DND-41 (cell line): ENCODE measurements at regions not wholly inside any gene's neighbourhood (a gene's known extent, or its start where the extent isn't known, plus 50 kb on each side); places are given as distances from the start of the nearest gene placed in this dataset.

ENCODE experiments used
- ATAC-seq: fragments of 200-7000 bp; cut with Tn5 transposase; 3 replicates; pipeline ENCODE4 v1.9.1; 2021; ENCODE audit warnings: low read depth; ENCODE audit not compliant: insufficient read depth
- DNase-seq: peaks from one replicate; pipeline ENCODE4 v3.0.0-alpha.2; 2020
- H2AFZ ChIP-seq: 2 replicates; pipeline ENCODE4 v1.6.0; 2012; ENCODE audit warnings: low read depth, low read length
- H3K27ac ChIP-seq: 2 replicates; pipeline ENCODE4 v1.5.1; 2012; ENCODE audit warnings: low read length, inconsistent platforms
- H3K27me3 ChIP-seq: fragments of 200-600 bp; sonication (generic); 2 replicates; pipeline ENCODE4 v1.6.0; 2012; ENCODE audit warnings: low read length, mild to moderate bottlenecking, inconsistent platforms; ENCODE audit not compliant: insufficient read depth, poor library complexity
- H3K36me3 ChIP-seq: 2 replicates; pipeline ENCODE4 v1.5.1; 2012; ENCODE audit warnings: low read length, inconsistent platforms; ENCODE audit not compliant: insufficient read depth
- H3K4me1 ChIP-seq: 2 replicates; pipeline ENCODE4 v1.5.1; 2012; ENCODE audit warnings: mild to moderate bottlenecking, low read length; ENCODE audit not compliant: insufficient read depth
- H3K4me2 ChIP-seq: 2 replicates; pipeline ENCODE4 v1.6.0; 2012; ENCODE audit warnings: mild to moderate bottlenecking, moderate library complexity, low read length, inconsistent platforms; ENCODE audit not compliant: insufficient read depth
- H3K4me3 ChIP-seq, 2 experiments: fragments of 200-600 bp in 1 of 2; shearing (Covaris generic) in 1 of 2; 2 replicates each; pipeline ENCODE4 v1.5.1; 2012 to 2016; ENCODE audit warnings: inconsistent platforms in 2 of 2, low read length in 2 of 2, mild to moderate bottlenecking in 2 of 2, low read depth in 1 of 2, moderate library complexity in 1 of 2
- H3K79me2 ChIP-seq: 2 replicates; pipeline ENCODE4 v1.6.0; 2012; ENCODE audit warnings: low read length, inconsistent platforms; ENCODE audit not compliant: insufficient read depth
- H3K9ac ChIP-seq: 2 replicates; pipeline ENCODE4 v1.6.0; 2012; ENCODE audit warnings: low read depth, mild to moderate bottlenecking, inconsistent platforms, low read length, moderate library complexity
- H3K9me3 ChIP-seq: 2 replicates; pipeline ENCODE4 v1.5.1; 2012; ENCODE audit warnings: low read length, moderate library complexity, mild to moderate bottlenecking, inconsistent platforms; ENCODE audit not compliant: insufficient read depth, severe bottlenecking
- H4K20me1 ChIP-seq: 2 replicates; pipeline ENCODE4 v1.6.0; 2012; ENCODE audit warnings: low read length; ENCODE audit not compliant: insufficient read depth
- EZH2 ChIP-seq: IDR thresholded peaks from 3 replicates; pipeline ENCODE4 v1.6.1; 2012; ENCODE audit warnings: borderline replicate concordance, low read depth, mild to moderate bottlenecking, moderate library complexity, low read length, inconsistent platforms; ENCODE audit not compliant: severe bottlenecking
- TF ChIP-seq, protein P1 (sequence below): IDR thresholded peaks from 2 replicates; pipeline ENCODE4 v1.5.1; 2012; ENCODE audit warnings: borderline replicate concordance, low read length, moderate library complexity, mild to moderate bottlenecking; ENCODE audit not compliant: poor library complexity, severe bottlenecking; ENCODE audit errors: extremely low read depth

- DNase-seq = no peak
- no peaks in the 10 kb centered on the region for H3K79me2 ChIP-seq
- no peak overlapping the region for H3K4me2 ChIP-seq
- H3K9me3 ChIP-seq = no peaks in the 10 kb centered on the region
- H4K20me1 ChIP-seq = no peaks in the 10 kb centered on the region
- H3K27ac ChIP-seq = no peak overlapping the region
- H3K27me3 ChIP-seq = no peaks in the 10 kb centered on the region
- H3K4me3 ChIP-seq = no peak overlapping the region
- no peaks in the 10 kb centered on the region for H3K4me1 ChIP-seq
- no peak overlapping the region for H3K9ac ChIP-seq
- H2AFZ ChIP-seq = no peak overlapping the region
- H3K36me3 ChIP-seq = no peaks in the 10 kb centered on the region
- no peak for ATAC-seq
- TF ChIP-seq EZH2 = no peak
- TF ChIP-seq, protein P1, sequence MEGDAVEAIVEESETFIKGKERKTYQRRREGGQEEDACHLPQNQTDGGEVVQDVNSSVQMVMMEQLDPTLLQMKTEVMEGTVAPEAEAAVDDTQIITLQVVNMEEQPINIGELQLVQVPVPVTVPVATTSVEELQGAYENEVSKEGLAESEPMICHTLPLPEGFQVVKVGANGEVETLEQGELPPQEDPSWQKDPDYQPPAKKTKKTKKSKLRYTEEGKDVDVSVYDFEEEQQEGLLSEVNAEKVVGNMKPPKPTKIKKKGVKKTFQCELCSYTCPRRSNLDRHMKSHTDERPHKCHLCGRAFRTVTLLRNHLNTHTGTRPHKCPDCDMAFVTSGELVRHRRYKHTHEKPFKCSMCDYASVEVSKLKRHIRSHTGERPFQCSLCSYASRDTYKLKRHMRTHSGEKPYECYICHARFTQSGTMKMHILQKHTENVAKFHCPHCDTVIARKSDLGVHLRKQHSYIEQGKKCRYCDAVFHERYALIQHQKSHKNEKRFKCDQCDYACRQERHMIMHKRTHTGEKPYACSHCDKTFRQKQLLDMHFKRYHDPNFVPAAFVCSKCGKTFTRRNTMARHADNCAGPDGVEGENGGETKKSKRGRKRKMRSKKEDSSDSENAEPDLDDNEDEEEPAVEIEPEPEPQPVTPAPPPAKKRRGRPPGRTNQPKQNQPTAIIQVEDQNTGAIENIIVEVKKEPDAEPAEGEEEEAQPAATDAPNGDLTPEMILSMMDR = no peak
Measured at GRCh38 chr4:18242919-18243693, 221.6 kb upstream of the LCORL start.

- no peak overlapping the region for H3K27ac ChIP-seq
- no peaks in the 10 kb centered on the region for H3K4me1 ChIP-seq
- H3K79me2 ChIP-seq = no peaks in the 10 kb centered on the region
- no peaks in the 10 kb centered on the region for H3K27me3 ChIP-seq
- H3K36me3 ChIP-seq = no peaks in the 10 kb centered on the region
- DNase-seq (no peak), ATAC-seq (no peak)
- H3K4me3 ChIP-seq = no peak overlapping the region
- H4K20me1 ChIP-seq = no peaks in the 10 kb centered on the region
- TF ChIP-seq EZH2 = no peak
- TF ChIP-seq, protein P1 = no peak
- no peak overlapping the region for H2AFZ ChIP-seq
- no peaks in the 10 kb centered on the region for H3K9me3 ChIP-seq
- no peak overlapping the region for H3K4me2 ChIP-seq
- no peak overlapping the region for H3K9ac ChIP-seq
Measured at GRCh38 chr4:18241727-18242126, 220.2 kb upstream of the LCORL start.

GRCh38 chr4:18234108-18234507 is 212.6 kb upstream of the LCORL start:
- Histone ChIP-seq H3K27ac (no peak overlapping the region), H3K9me3 (no peaks in the 10 kb centered on the region), H3K79me2 (no peaks in the 10 kb centered on the region), H3K9ac (no peak overlapping the region), H3K27me3 (no peaks in the 10 kb centered on the region), H3K4me2 (no peak overlapping the region), H3K4me3 (no peak overlapping the region), H3K36me3 (no peaks in the 10 kb centered on the region), H2AFZ (no peak overlapping the region), H4K20me1 (no peaks in the 10 kb centered on the region), H3K4me1 (no peaks in the 10 kb centered on the region)
- no peak for TF ChIP-seq EZH2
- TF ChIP-seq, protein P1 = no peak
- ATAC-seq (no peak), DNase-seq (no peak)
